Spleen (tissue), 7 donors: ENCODE measurements at regions not wholly inside any gene's neighbourhood (a gene's known extent, or its start where the extent isn't known, plus 50 kb on each side); places are given as distances from the start of the nearest gene placed in this dataset.

Experiments
- CTCF ChIP-seq, 11 experiments: fragments of 200-600 bp in 7 of 11; fragments of 450-650 bp in 4 of 11; sonication (generic) in 4 of 11; IDR thresholded peaks in 8 of 11; conservative IDR thresholded peaks in 3 of 11; 1 replicate in 7 of 11; 2 replicates in 4 of 11; pipeline versions ENCODE4 v1.4.0 to v1.8.0; 2016 to 2021; ENCODE audit warnings: antibody characterized with exemption in 11 of 11, inconsistent platforms in 4 of 11, mild to moderate bottlenecking in 1 of 11
- POLR2A ChIP-seq, 3 donors: fragments of 450-650 bp; IDR thresholded peaks; one replicate each; pipeline ENCODE4 v1.5.1; 2017; ENCODE audit warnings: antibody characterized with exemption in 3 of 3, mild to moderate bottlenecking in 1 of 3
- donor health status: DM: no; HTN: no; CAD: no; lungs with moderate emphysema.
- donor health status: DM: no; HTN: no; CAD: no.
- donor health status: DM: no; HTN: no; CAD: no.

GRCh38 chr14:101353422-101353821 is 207.9 kb upstream of the DIO3 start:
- no peak for TF ChIP-seq POLR2A (IDR thresholded peaks at IDR 0.05)
- no peak for TF ChIP-seq CTCF (IDR thresholded peaks at IDR 0.05 in 8 of 11, conservative IDR thresholded peaks at IDR 0.05 in 3 of 11)
